Thyroid gland (tissue), 4 donors: ENCODE measurements at regions not wholly inside any gene's neighbourhood (a gene's known extent, or its start where the extent isn't known, plus 50 kb on each side); places are given as distances from the start of the nearest gene placed in this dataset.

Source experiments
- DNase-seq, 2 donors: peaks; one replicate each; pipeline ENCODE4 v3.0.0-alpha.2; 2019
- H3K27ac ChIP-seq, 3 donors: fragments of 200-600 bp; sonication (generic); 1 replicate in 2 of 3; 2 replicates in 1 of 3; pipeline ENCODE4 v1.5.1; 2016 to 2019; ENCODE audit warnings: mild to moderate bottlenecking in 1 of 3, moderate library complexity in 1 of 3
- H3K27me3 ChIP-seq: fragments of 200-600 bp; sonication (generic); one replicate; pipeline ENCODE4 v1.5.1; 2019
- H3K36me3 ChIP-seq, 2 donors: fragments of 200-600 bp; sonication (generic); one replicate each; pipeline ENCODE4 v1.5.1; 2016 to 2019
- H3K4me1 ChIP-seq, 2 donors: fragments of 200-600 bp; sonication (generic); one replicate each; pipeline ENCODE4 v1.5.1; 2017 to 2019
- H3K4me3 ChIP-seq, 3 donors: fragments of 200-600 bp; sonication (generic); replicated peaks in 1 of 3; 1 replicate in 2 of 3; 2 replicates in 1 of 3; pipeline ENCODE4 v1.5.1; 2016; ENCODE audit warnings: mild to moderate bottlenecking in 1 of 3
- H3K9me3 ChIP-seq: fragments of 200-600 bp; sonication (generic); one replicate; pipeline ENCODE4 v1.5.1; 2017
- CTCF ChIP-seq, 6 experiments: fragments of 200-600 bp in 3 of 6; fragments of 450-650 bp in 3 of 6; sonication (generic) in 3 of 6; IDR thresholded peaks; one replicate each; pipeline ENCODE4 v1.5.1; 2016 to 2019; ENCODE audit warnings: antibody characterized with exemption in 6 of 6, mild to moderate bottlenecking in 2 of 6, inconsistent platforms in 1 of 6, moderate library complexity in 1 of 6
- POLR2A ChIP-seq, 2 donors: fragments of 450-650 bp; IDR thresholded peaks; one replicate each; pipeline ENCODE4 v1.6.1; 2017; ENCODE audit warnings: antibody characterized with exemption in 2 of 2, mild to moderate bottlenecking in 2 of 2, moderate library complexity in 1 of 2
- WGBS, 2 donors: methylation state at CpG; one replicate each; pipeline ENCODE4 v1.1.5; 2017; 5-methylcytosine and 5-hydroxymethylcytosine counted together
- intact Hi-C: fragments of 100-400 bp; cut with DNase I; formaldehyde crosslinking; loops from one replicate; pipeline ENCODE4 v1.15.1; 2023

- DNase-seq: no peak
- intact Hi-C loops: no loop called here
Measured at GRCh38 chr2:224175538-224175937, 136.5 kb upstream of the SERPINE2 start.

GRCh38 chr2:224174990-224175389 lies 135.9 kb upstream of the SERPINE2 start:
- TF ChIP-seq CTCF (IDR thresholded peaks at IDR 0.05) (no peak), POLR2A (IDR thresholded peaks at IDR 0.05) (no peak)
- WGBS, 2 donors: 79 to 86% methylated on average over 5 of the region's 5 CpGs
- Histone ChIP-seq H3K27me3 (no peaks in the 10 kb centered on the region), H3K4me3 (no peak overlapping the region), H3K27ac (no peak overlapping the region), H3K4me1 (no peaks in the 10 kb centered on the region), H3K36me3 (no peaks in the 10 kb centered on the region), H3K9me3 (no peaks in the 10 kb centered on the region)
- intact Hi-C loops: no loop called here
- DNase-seq: no peak

More at GRCh38 chr2:224175538-224175937, 136.5 kb upstream of the SERPINE2 start:
- WGBS, 2 donors: 73 to 80% methylated on average over 2 of the region's 2 CpGs
- Histone ChIP-seq H3K27me3 (no peaks in the 10 kb centered on the region), H3K27ac (no peak overlapping the region), H3K9me3 (no peaks in the 10 kb centered on the region), H3K36me3 (no peaks in the 10 kb centered on the region), H3K4me3 (no peak overlapping the region), H3K4me1 (no peaks in the 10 kb centered on the region)
- no peak for TF ChIP-seq POLR2A (IDR thresholded peaks at IDR 0.05)
- TF ChIP-seq CTCF (IDR thresholded peaks at IDR 0.05): no peak

DNA sequence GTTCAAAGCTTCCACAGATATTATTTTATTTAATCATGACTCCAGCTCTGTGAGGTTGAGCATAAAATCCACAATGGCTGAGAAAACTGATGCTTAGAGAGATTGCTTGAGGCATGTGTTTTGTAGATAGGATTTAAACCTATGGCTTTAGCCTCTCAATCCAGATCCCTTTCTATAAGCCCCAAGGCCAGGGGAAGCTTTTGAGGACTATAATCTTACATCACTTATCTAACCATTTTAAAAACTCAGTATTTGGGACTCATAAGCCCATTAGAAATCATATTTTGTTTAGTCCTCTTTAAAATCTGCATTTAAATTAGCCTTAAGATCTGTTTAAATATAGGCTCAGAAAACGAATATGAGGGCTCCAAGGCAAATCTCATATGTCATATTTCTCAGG lies 135.4 kb upstream of the SERPINE2 start:
- Histone ChIP-seq H3K9me3 (no peaks in the 10 kb centered on the region), H3K36me3 (no peaks in the 10 kb centered on the region), H3K4me3 (no peak overlapping the region), H3K27me3 (no peaks in the 10 kb centered on the region), H3K27ac (no peak overlapping the region), H3K4me1 (no peaks in the 10 kb centered on the region)
- TF ChIP-seq POLR2A (IDR thresholded peaks at IDR 0.05) (no peak), CTCF (IDR thresholded peaks at IDR 0.05) (no peak)
- WGBS, 2 donors: 87 to 90% methylated on average over 1 of the region's 1 CpG
- intact Hi-C loops: no loop called here
- no peak for DNase-seq

DNA sequence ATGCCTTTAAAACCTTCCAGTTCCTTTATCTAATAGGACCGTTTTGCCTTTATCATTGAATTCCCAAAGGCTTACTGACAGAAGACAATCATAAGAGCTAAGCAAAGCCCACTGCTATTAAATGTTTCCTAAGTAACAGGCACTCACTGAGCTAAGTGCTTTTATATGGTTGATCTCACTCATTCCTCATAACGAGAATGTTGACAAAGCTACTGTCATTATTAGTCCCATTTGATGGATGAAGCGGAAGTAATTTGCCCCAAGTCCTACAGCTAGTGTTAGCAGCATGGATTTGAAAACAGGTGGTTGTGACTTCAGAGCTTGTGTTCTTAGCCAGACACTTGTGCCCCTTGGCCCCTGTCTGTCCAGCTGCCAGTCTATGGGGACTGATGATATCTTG lies 134.8 kb upstream of the SERPINE2 start:
- H3K4me3 ChIP-seq: no peak overlapping the region
- no peaks in the 10 kb centered on the region for H3K36me3 ChIP-seq
- intact Hi-C loops: no loop called here
- no peak for DNase-seq
- 74% methylated on average over 3 of the region's 3 CpGs for WGBS, 2 donors
- no peak overlapping the region for H3K27ac ChIP-seq
- no peaks in the 10 kb centered on the region for H3K9me3 ChIP-seq
- no peaks in the 10 kb centered on the region for H3K27me3 ChIP-seq
- H3K4me1 ChIP-seq: no peaks in the 10 kb centered on the region
- TF ChIP-seq CTCF (IDR thresholded peaks at IDR 0.05): no peak
- no peak for TF ChIP-seq POLR2A (IDR thresholded peaks at IDR 0.05)

DNA sequence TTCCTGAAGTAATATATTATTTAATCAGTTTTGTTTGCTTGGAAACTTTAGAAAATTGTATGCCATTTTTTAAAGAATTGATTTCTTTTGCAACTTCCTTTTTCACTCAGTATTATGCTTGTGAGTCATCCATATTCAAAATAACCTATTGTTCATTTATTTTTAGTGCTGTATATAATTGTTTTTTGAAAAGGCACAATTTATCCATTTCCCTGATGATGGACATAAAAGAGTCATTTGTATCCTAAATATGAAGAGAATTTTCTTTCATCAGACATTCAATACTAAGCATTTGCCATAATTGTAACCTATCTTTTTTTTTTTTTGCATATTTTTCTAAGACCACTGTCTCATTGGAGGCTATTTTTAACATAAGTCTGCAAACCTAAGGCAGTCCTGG lies 134.1 kb upstream of the SERPINE2 start:
- Histone ChIP-seq H3K9me3 (no peaks in the 10 kb centered on the region), H3K27me3 (no peaks in the 10 kb centered on the region), H3K27ac (no peak overlapping the region), H3K4me1 (no peaks in the 10 kb centered on the region), H3K4me3 (no peak overlapping the region), H3K36me3 (no peaks in the 10 kb centered on the region)
- no peak for TF ChIP-seq POLR2A (IDR thresholded peaks at IDR 0.05)
- DNase-seq: no peak
- intact Hi-C loops: no loop called here

- Histone ChIP-seq H3K4me3 (no peak overlapping the region), H3K27me3 (no peaks in the 10 kb centered on the region), H3K27ac (no peak overlapping the region), H3K4me1 (no peaks in the 10 kb centered on the region), H3K36me3 (no peaks in the 10 kb centered on the region), H3K9me3 (no peaks in the 10 kb centered on the region)
- no peak for DNase-seq
- TF ChIP-seq POLR2A (IDR thresholded peaks at IDR 0.05) (no peak), CTCF (IDR thresholded peaks at IDR 0.05) (no peak)
- intact Hi-C loops: no loop called here
- 71 to 78% methylated on average over 3 of the region's 3 CpGs for WGBS, 2 donors
Measured at GRCh38 chr2:224171226-224171625, 132.1 kb upstream of the SERPINE2 start.
